IMR-90 (cell line): ENCODE measurements at regions not wholly inside any gene's neighbourhood (a gene's known extent, or its start where the extent isn't known, plus 50 kb on each side); places are given as distances from the start of the nearest gene placed in this dataset.

Source experiments
- ATAC-seq: fragments of 200-7000 bp; cut with Tn5 transposase; 2 replicates; pipeline ENCODE4 v1.9.1; 2020; ENCODE audit warnings: low read depth, mild to moderate bottlenecking, moderate library complexity
- BruUV-seq: library from RNA; stranded (reverse); fragments of 400-500 nt; replicated peaks from 2 replicates; lab custom pipeline; 2021; lab: Mats Ljungman, UMichigan
- CTCF ChIA-PET: fragments of 300-600 bp; formaldehyde crosslinking; extraction: SDS; loops from one replicate; lab custom pipeline; 2021; ENCODE audit warnings: antibody characterized with exemption; lab: Yijun Ruan, JAX
- POLR2A ChIA-PET: fragments of 300-600 bp; sonication (Branson Sonifier 250); formaldehyde crosslinking; loops from one replicate; lab custom pipeline; 2022; ENCODE audit warnings: antibody characterized with exemption; ENCODE audit not compliant: unreplicated experiment; lab: Charles Lee
- DNase-seq: peaks from one replicate; pipeline ENCODE4 v3.0.0; 2013
- H2AFZ ChIP-seq: replicated peaks from 2 replicates; pipeline ENCODE3; 2013; ENCODE audit warnings: low read length, mild to moderate bottlenecking; ENCODE audit not compliant: poor library complexity
- H2AK5ac ChIP-seq: 2 replicates; pipeline ENCODE4 v1.6.1; 2013; ENCODE audit warnings: low read depth, low read length, inconsistent platforms
- H2AK9ac ChIP-seq: replicated peaks from 2 replicates; pipeline ENCODE3; 2013; ENCODE audit warnings: mild to moderate bottlenecking, low read depth, low read length, moderate library complexity; ENCODE audit not compliant: poor library complexity
- H2BK120ac ChIP-seq: 2 replicates; pipeline ENCODE4 v1.6.1; 2013; ENCODE audit warnings: low read depth, low read length, inconsistent platforms
- H2BK15ac ChIP-seq: 3 replicates; pipeline ENCODE4 v1.6.1; 2013; ENCODE audit warnings: low read depth, low read length, inconsistent platforms
- H2BK20ac ChIP-seq: 2 replicates; pipeline ENCODE4 v1.6.1; 2013; ENCODE audit warnings: low read depth, mild to moderate bottlenecking, inconsistent platforms, low read length, moderate library complexity
- H2BK5ac ChIP-seq: 2 replicates; pipeline ENCODE4 v1.6.1; 2013; ENCODE audit warnings: mild to moderate bottlenecking, low read depth, low read length, inconsistent platforms; ENCODE audit not compliant: poor library complexity, severe bottlenecking
- H3K14ac ChIP-seq: replicated peaks from 2 replicates; pipeline ENCODE4 v1.6.1; 2013; ENCODE audit warnings: low read depth, low read length, inconsistent platforms
- H3K18ac ChIP-seq: 2 replicates; pipeline ENCODE4 v1.6.1; 2013; ENCODE audit warnings: low read depth, low read length, control low read depth
- H3K23ac ChIP-seq: 2 replicates; pipeline ENCODE4 v1.6.1; 2013; ENCODE audit warnings: low read depth, low read length, inconsistent platforms
- H3K27ac ChIP-seq: 2 replicates; pipeline ENCODE4 v1.5.1; 2013; ENCODE audit warnings: mild to moderate bottlenecking, control low read depth, low read length; ENCODE audit not compliant: insufficient read depth
- H3K27me3 ChIP-seq: 2 replicates; pipeline ENCODE4 v1.6.1; 2013; ENCODE audit warnings: low read length; ENCODE audit not compliant: control insufficient read depth, insufficient read depth
- H3K36me3 ChIP-seq: 2 replicates; pipeline ENCODE4 v1.6.1; 2013; ENCODE audit warnings: low read length, mixed read lengths; ENCODE audit not compliant: control insufficient read depth, insufficient read depth
- H3K4ac ChIP-seq: 2 replicates; pipeline ENCODE4 v1.6.1; 2013; ENCODE audit warnings: low read depth, low read length, inconsistent platforms
- H3K4me1 ChIP-seq: 2 replicates; pipeline ENCODE4 v1.6.1; 2013; ENCODE audit warnings: low read length, mixed read lengths; ENCODE audit not compliant: control insufficient read depth, insufficient read depth
- H3K4me2 ChIP-seq: 2 replicates; pipeline ENCODE4 v1.6.1; 2013; ENCODE audit warnings: low read depth, mild to moderate bottlenecking, control low read depth, low read length, moderate library complexity
- H3K4me3 ChIP-seq: 2 replicates; pipeline ENCODE4 v1.5.1; 2013; ENCODE audit warnings: low read depth, mild to moderate bottlenecking, control low read depth, low read length, moderate library complexity; ENCODE audit not compliant: insufficient read depth
- H3K56ac ChIP-seq: 2 replicates; pipeline ENCODE4 v1.6.1; 2013; ENCODE audit warnings: low read length, inconsistent platforms; ENCODE audit not compliant: insufficient read depth; ENCODE audit errors: extremely low read depth
- H3K79me1 ChIP-seq, 2 experiments: 2 replicates each; pipeline ENCODE4 v1.6.1; 2013; ENCODE audit warnings: low read length in 2 of 2, inconsistent platforms in 1 of 2, low read depth in 1 of 2
- H3K9ac ChIP-seq: 2 replicates; pipeline ENCODE4 v1.6.1; 2013; ENCODE audit warnings: low read depth, low read length, control low read depth
- H3K9me1 ChIP-seq: 2 replicates; pipeline ENCODE4 v1.6.1; 2013; ENCODE audit warnings: low read length, inconsistent platforms; ENCODE audit not compliant: insufficient read depth
- H3K9me3 ChIP-seq: 2 replicates; pipeline ENCODE4 v1.6.1; 2013; ENCODE audit warnings: low read length; ENCODE audit not compliant: control insufficient read depth, insufficient read depth
- H4K20me1 ChIP-seq: 2 replicates; pipeline ENCODE4 v1.6.1; 2013; ENCODE audit warnings: low read length, inconsistent platforms; ENCODE audit not compliant: insufficient read depth
- H4K5ac ChIP-seq: 2 replicates; pipeline ENCODE4 v1.6.1; 2013; ENCODE audit warnings: mild to moderate bottlenecking, low read depth, low read length, control low read depth
- H4K8ac ChIP-seq, 2 experiments: 2 replicates each; pipeline ENCODE4 v1.6.1; 2013; ENCODE audit warnings: low read depth in 2 of 2, low read length in 2 of 2, control low read depth in 1 of 2, inconsistent platforms in 1 of 2
- H4K91ac ChIP-seq: 2 replicates; pipeline ENCODE4 v1.6.1; 2013; ENCODE audit warnings: low read depth, low read length, inconsistent platforms; ENCODE audit not compliant: insufficient read depth
- BHLHE40 ChIP-seq: fragments of 150-350 bp; IDR thresholded peaks from 2 replicates; pipeline ENCODE4 v1.6.1; 2016; ENCODE audit warnings: mild to moderate bottlenecking, low read depth, low read length
- CTCF ChIP-seq: conservative IDR thresholded peaks from 2 replicates; pipeline ENCODE4 v1.5.1; 2012; ENCODE audit warnings: mild to moderate bottlenecking, low read depth, low read length, improper control_type of control experiment
- ELK1 ChIP-seq: fragments of 150-350 bp; IDR thresholded peaks from 2 replicates; pipeline ENCODE4 v1.6.1; 2016; ENCODE audit warnings: low read depth, mild to moderate bottlenecking, low read length, moderate library complexity, borderline replicate concordance
- MAFK ChIP-seq: IDR thresholded peaks from 2 replicates; pipeline ENCODE4 v1.6.1; 2012; ENCODE audit warnings: low read depth, low read length, improper control_type of control experiment
- MAZ ChIP-seq: IDR thresholded peaks from 2 replicates; pipeline ENCODE4 v1.6.1; 2012; ENCODE audit warnings: low read depth, mild to moderate bottlenecking, low read length, improper control_type of control experiment, moderate library complexity, borderline replicate concordance
- MXI1 ChIP-seq: IDR thresholded peaks from 2 replicates; pipeline ENCODE4 v1.6.1; 2012; ENCODE audit warnings: low read depth, mild to moderate bottlenecking, low read length, moderate library complexity, borderline replicate concordance
- NFE2L2 ChIP-seq: fragments of 150-350 bp; IDR thresholded peaks from 2 replicates; pipeline ENCODE4 v1.6.1; 2016; ENCODE audit warnings: low read depth, mild to moderate bottlenecking, low read length
- POLR2A ChIP-seq: IDR thresholded peaks from 2 replicates; pipeline ENCODE4 v1.6.1; 2012; ENCODE audit warnings: mild to moderate bottlenecking, low read depth, low read length
- WGBS, 2 experiments: methylation state at CpG; one replicate each; pipeline versions ENCODE4 v1.1.5 to v1.1.7; 2013; ENCODE audit warnings: missing lambda C conversion rate in 2 of 2; ENCODE audit not compliant: insufficient read length in 1 of 2; ENCODE audit errors: extremely low coverage in 2 of 2; 5-methylcytosine and 5-hydroxymethylcytosine counted together
- dilution Hi-C: fragments of 300-500 bp; cut with HindIII; formaldehyde crosslinking; loops from one replicate; pipeline ENCODE4 v1.14.3; 2018; ENCODE audit warnings: low sequenced_read_pairs; ENCODE audit not compliant: unreplicated experiment
- in situ Hi-C: fragments of 300-500 bp; cut with MboI; formaldehyde crosslinking; loops from 3 replicates; pipeline ENCODE4 v1.14.3; 2019; ENCODE audit warnings: low sequenced_read_pairs, inconsistent platforms, mixed read lengths
- intact Hi-C: fragments of 100-400 bp; cut with micrococcal nuclease; formaldehyde crosslinking; loops from 2 replicates; pipeline ENCODE4 v1.10.0; 2022

GRCh38 chr15:62719316-62719715, 323.2 kb upstream of the TPM1 start:
- Histone ChIP-seq H3K4ac (no peak overlapping the region), H3K23ac (peak overlapping the region; percentile 10; the same call in 1 of the 2 replicates), H2AFZ (no peak overlapping the region), H3K18ac (no peak overlapping the region), H2BK120ac (peak overlapping the region; percentile 2; the same call in 1 of the 2 replicates), H3K4me3 (no peak overlapping the region), H3K36me3 (peaks cover 33% of the 10 kb centered on the region), H2BK20ac (peak overlapping the region; percentile 17), H3K27me3 (no peaks in the 10 kb centered on the region), H2AK5ac (no peak overlapping the region), H3K27ac (no peak overlapping the region), H2BK15ac (no peak overlapping the region), H3K9me1 (peaks cover 11% of the 10 kb centered on the region), H2AK9ac (peak overlapping the region; percentile 48), H4K8ac (no peak overlapping the region), H4K5ac (no peak overlapping the region), H3K4me1 (peaks cover 8% of the 10 kb centered on the region), H3K4me2 (no peak overlapping the region), H3K9me3 (no peaks in the 10 kb centered on the region), H3K79me1 (no peaks in the 10 kb centered on the region), H3K9ac (no peak overlapping the region), H3K14ac (peak overlapping the region; percentile 33), H4K20me1 (no peaks in the 10 kb centered on the region; the same call in 1 of the 2 replicates), H4K91ac (no peak overlapping the region), H3K56ac (no peak overlapping the region), H2BK5ac (no peak overlapping the region)
- intact Hi-C loops, result no loop called here
- ATAC-seq, result peak; percentile 83
- DNase-seq, result peak; percentile 60
- in situ Hi-C loops, result no loop called here
- dilution Hi-C loops, result no loop called here
- BruUV-seq, result no TSS peak
- POLR2A ChIA-PET, result no interaction called here
- CTCF ChIA-PET, result interaction anchor here (0.9 kb wide), 1 partner anchor 23 kb away, joined by 3 read pairs; no protein-coding TSS in a partner anchor
- no CpG with 5 or more reads among the region's 5 CpGs for WGBS, 2 experiments
- TF ChIP-seq ELK1, result no peak
- no peak for TF ChIP-seq BHLHE40
- TF ChIP-seq MAFK, result no peak
- TF ChIP-seq MAZ, result no peak
- no peak for TF ChIP-seq MXI1
- TF ChIP-seq NFE2L2, result no peak
- no peak for TF ChIP-seq POLR2A
- no peak for TF ChIP-seq CTCF
